ENCODE measurements at regions not wholly inside any gene's neighbourhood (a gene's known extent, or its start where the extent isn't known, plus 50 kb on each side); places are given as distances from the start of the nearest gene placed in this dataset.

DNA sequence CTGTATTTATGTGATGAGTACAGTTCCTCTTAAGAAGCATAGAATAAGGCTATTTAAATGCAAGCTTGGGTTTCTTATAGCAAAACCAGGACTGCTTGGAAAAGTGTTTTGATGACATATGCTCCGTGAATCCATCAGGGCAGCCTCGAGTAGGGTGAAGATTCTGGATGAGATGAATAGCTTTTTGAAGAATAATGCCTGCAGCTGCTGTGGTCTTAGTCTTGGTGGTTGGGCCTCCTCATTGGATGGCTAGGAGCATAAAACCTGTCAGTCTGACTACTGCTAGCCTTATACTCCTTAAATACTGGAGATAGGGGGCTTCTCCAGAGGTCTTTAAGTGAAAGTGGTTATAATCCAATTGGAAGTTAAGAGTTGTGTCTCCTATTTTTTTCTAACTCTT lies 704.3 kb downstream of the FGF9 start:
- Histone ChIP-seq H3K4me3 (replicated peaks in 1 of 2; ENCODE audit: low read depth in 1 of 2, low read length in 2 of 2) (no peak overlapping the region), H3K79me2 (ENCODE audit: insufficient read depth, low read length) (no peaks in the 10 kb centered on the region)
- RAD21 ChIA-PET (ENCODE audit: low non-redundant PET in 1 of 2, low total read pairs in 2 of 2, uncharacterized antibody in 2 of 2, unreplicated experiment in 2 of 2) = no interaction called here

More for the DNA sequence above, 704.3 kb downstream of the FGF9 start:
- H3K4me1 ChIP-seq (ENCODE audit: control insufficient read depth in 1 of 2, insufficient read depth in 2 of 2, low read length in 2 of 2) = no peaks in the 10 kb centered on the region
- intact Hi-C loops (cut with micrococcal nuclease) = no loop called here
- no peak overlapping the region for H3K4me2 ChIP-seq (ENCODE audit: low read length)
- ChIA-PET CTCF (no interaction called here), POLR2A (no interaction called here)
- peaks cover 5 to 12% of the 10 kb centered on the region in 2 experiments; a peak in 2 of 4 replicates for H3K9me3 ChIP-seq (ENCODE audit: control insufficient read depth in 1 of 2, insufficient read depth in 1 of 2, low read depth in 1 of 2, low read length in 2 of 2)
- no peaks in the 10 kb centered on the region for H3K27me3 ChIP-seq (ENCODE audit: insufficient read depth, low read length)
- H4K20me1 ChIP-seq (ENCODE audit: insufficient read depth) = no peaks in the 10 kb centered on the region
- H3K36me3 ChIP-seq (ENCODE audit: control insufficient read depth in 1 of 2, insufficient read depth in 2 of 2, low read length in 2 of 2) = no peaks in the 10 kb centered on the region
- H3K27ac ChIP-seq (ENCODE audit: low read depth, low read length) = no peak overlapping the region
- H3K9ac ChIP-seq (ENCODE audit: low read length) = no peak overlapping the region
- TF ChIP-seq YY1 (IDR thresholded peaks at IDR 0.05; ENCODE audit: extremely low read depth, insufficient replicate concordance, low read depth, low read length) (no peak), SIN3A (IDR thresholded peaks at IDR 0.05; ENCODE audit: low read depth) (no peak), ZFX (IDR thresholded peaks at IDR 0.05) (no peak), ELF1 (IDR thresholded peaks at IDR 0.05; ENCODE audit: borderline replicate concordance, low read depth) (no peak), CTCF (IDR thresholded peaks at IDR 0.05 in 2 of 3, conservative IDR thresholded peaks at IDR 0.05 in 1 of 3; ENCODE audit: borderline replicate concordance in 1 of 3, insufficient read depth in 1 of 3, low read depth in 2 of 3, low read length in 2 of 3) (no peak), EGR1 (IDR thresholded peaks at IDR 0.05; ENCODE audit: low read depth) (no peak), ZNF274 (IDR thresholded peaks at IDR 0.05; ENCODE audit: low read depth, low read length) (no peak)
- TF ChIP-seq, protein P1, sequence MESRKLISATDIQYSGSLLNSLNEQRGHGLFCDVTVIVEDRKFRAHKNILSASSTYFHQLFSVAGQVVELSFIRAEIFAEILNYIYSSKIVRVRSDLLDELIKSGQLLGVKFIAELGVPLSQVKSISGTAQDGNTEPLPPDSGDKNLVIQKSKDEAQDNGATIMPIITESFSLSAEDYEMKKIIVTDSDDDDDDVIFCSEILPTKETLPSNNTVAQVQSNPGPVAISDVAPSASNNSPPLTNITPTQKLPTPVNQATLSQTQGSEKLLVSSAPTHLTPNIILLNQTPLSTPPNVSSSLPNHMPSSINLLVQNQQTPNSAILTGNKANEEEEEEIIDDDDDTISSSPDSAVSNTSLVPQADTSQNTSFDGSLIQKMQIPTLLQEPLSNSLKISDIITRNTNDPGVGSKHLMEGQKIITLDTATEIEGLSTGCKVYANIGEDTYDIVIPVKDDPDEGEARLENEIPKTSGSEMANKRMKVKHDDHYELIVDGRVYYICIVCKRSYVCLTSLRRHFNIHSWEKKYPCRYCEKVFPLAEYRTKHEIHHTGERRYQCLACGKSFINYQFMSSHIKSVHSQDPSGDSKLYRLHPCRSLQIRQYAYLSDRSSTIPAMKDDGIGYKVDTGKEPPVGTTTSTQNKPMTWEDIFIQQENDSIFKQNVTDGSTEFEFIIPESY (IDR thresholded peaks at IDR 0.05; ENCODE audit: extremely low read depth, insufficient replicate concordance, low read length) = no peak
- TF ChIP-seq, protein P2, sequence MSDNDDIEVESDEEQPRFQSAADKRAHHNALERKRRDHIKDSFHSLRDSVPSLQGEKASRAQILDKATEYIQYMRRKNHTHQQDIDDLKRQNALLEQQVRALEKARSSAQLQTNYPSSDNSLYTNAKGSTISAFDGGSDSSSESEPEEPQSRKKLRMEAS (IDR thresholded peaks at IDR 0.05) = no peak
- ATAC-seq = no peak
- no peaks in the 10 kb centered on the region for H3K9me2 ChIP-seq (ENCODE audit: insufficient read depth)
- no TSS peak for BruUV-seq (replicated peaks)
- no peak overlapping the region for H2AFZ ChIP-seq (ENCODE audit: low read depth, low read length, poor library complexity, severe bottlenecking)
- no peak for DNase-seq (ENCODE audit: low read depth, low spot score)

Data from HCT116 (cell line).